Pancreas (tissue), 10 donors: ENCODE measurements at regions not wholly inside any gene's neighbourhood (a gene's known extent, or its start where the extent isn't known, plus 50 kb on each side); places are given as distances from the start of the nearest gene placed in this dataset.

ENCODE experiments used
- ATAC-seq, 4 donors: fragments of 200-7000 bp; cut with Tn5 transposase; one replicate each; pipeline versions ENCODE4 v1.8.0 to v1.9.1; 2020; ENCODE audit warnings: mild to moderate bottlenecking in 4 of 4, moderate library complexity in 4 of 4
- DNase-seq, 6 donors: peaks; one replicate each; pipeline ENCODE4 v3.0.0-alpha.2; 2020
- FAIRE-seq: peaks from 2 replicates; lab custom pipeline; 2012; peaks lifted over from hg19 to GRCh38; lab: Jason Lieb, UNC
- H3K27ac ChIP-seq, 4 donors: fragments of 200-600 bp; sonication (generic); 1 replicate in 3 of 4; 2 replicates in 1 of 4; pipeline versions ENCODE4 v1.5.0 to v1.8.0; 2020
- H3K27me3 ChIP-seq, 4 donors: fragments of 200-600 bp; one replicate each; pipeline ENCODE4 v1.8.0; 2021
- H3K36me3 ChIP-seq, 3 donors: fragments of 200-600 bp; sonication (generic) in 1 of 3; one replicate each; pipeline versions ENCODE4 v1.5.0 to v1.8.0; 2020 to 2021
- H3K4me1 ChIP-seq, 3 donors: fragments of 200-600 bp; one replicate each; pipeline ENCODE4 v1.8.0; 2021
- H3K4me3 ChIP-seq, 4 donors: fragments of 200-600 bp; sonication (generic) in 2 of 4; one replicate each; pipeline versions ENCODE4 v1.5.0 to v1.8.0; 2020 to 2021
- H3K9me3 ChIP-seq, 4 donors: fragments of 200-600 bp; one replicate each; pipeline ENCODE4 v1.8.0; 2021
- WGBS, 2 donors: extraction: QIAGEN DNeasy Blood & Tissue Kit; methylation state at CpG; one replicate each; pipeline ENCODE4 v1.1.7; 2013; 5-methylcytosine and 5-hydroxymethylcytosine counted together
- intact Hi-C, 3 donors: fragments of 100-400 bp; cut with DNase I; formaldehyde crosslinking; loops; one replicate each; pipeline versions ENCODE4 v1.11.1 to v1.14.2; 2022
- TF ChIP-seq, protein P1 (sequence below), 4 donors: fragments of 200-600 bp; sonication (generic) in 3 of 4; IDR thresholded peaks; one replicate each; pipeline versions ENCODE4 v1.5.0 to v1.8.0; 2021; ENCODE audit warnings: antibody characterized with exemption in 4 of 4
- donor health status: healthy with polysubstance abuse.
- donor health status: DM: no; HTN: no; CAD: no; lungs with moderate emphysema.
- donor health status: DM: no; HTN: no; CAD: no.
- donor health status: control.
- donor health status: control.
- donor health status: Bipolar disorder and iron deficiency.
- donor health status: DM: yes; HTN: yes; CAD: no.
- donor health status: DM: no; HTN: no; CAD: no.
- donor health status: DM: no; HTN: no; CAD: no.
- donor health status: DM: yes; HTN: yes; CAD: no.

- H3K27me3 ChIP-seq: no peaks in the 10 kb centered on the region
- H3K36me3 ChIP-seq: no peaks in the 10 kb centered on the region
- intact Hi-C loops: no loop called here
- H3K4me1 ChIP-seq: no peaks in the 10 kb centered on the region
- TF ChIP-seq, protein P1, sequence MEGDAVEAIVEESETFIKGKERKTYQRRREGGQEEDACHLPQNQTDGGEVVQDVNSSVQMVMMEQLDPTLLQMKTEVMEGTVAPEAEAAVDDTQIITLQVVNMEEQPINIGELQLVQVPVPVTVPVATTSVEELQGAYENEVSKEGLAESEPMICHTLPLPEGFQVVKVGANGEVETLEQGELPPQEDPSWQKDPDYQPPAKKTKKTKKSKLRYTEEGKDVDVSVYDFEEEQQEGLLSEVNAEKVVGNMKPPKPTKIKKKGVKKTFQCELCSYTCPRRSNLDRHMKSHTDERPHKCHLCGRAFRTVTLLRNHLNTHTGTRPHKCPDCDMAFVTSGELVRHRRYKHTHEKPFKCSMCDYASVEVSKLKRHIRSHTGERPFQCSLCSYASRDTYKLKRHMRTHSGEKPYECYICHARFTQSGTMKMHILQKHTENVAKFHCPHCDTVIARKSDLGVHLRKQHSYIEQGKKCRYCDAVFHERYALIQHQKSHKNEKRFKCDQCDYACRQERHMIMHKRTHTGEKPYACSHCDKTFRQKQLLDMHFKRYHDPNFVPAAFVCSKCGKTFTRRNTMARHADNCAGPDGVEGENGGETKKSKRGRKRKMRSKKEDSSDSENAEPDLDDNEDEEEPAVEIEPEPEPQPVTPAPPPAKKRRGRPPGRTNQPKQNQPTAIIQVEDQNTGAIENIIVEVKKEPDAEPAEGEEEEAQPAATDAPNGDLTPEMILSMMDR (IDR thresholded peaks at IDR 0.05): no peak
- no peaks in the 10 kb centered on the region for H3K9me3 ChIP-seq
- no peak overlapping the region for H3K27ac ChIP-seq
- ATAC-seq (no peak), DNase-seq (no peak), FAIRE-seq (no peak)
- WGBS, 2 donors: 93 to 94% methylated on average over 2 of the region's 2 CpGs
- H3K4me3 ChIP-seq: no peak overlapping the region
Measured at GRCh38 chr3:64805248-64805647, 117.4 kb upstream of the ADAMTS9 start.

DNA sequence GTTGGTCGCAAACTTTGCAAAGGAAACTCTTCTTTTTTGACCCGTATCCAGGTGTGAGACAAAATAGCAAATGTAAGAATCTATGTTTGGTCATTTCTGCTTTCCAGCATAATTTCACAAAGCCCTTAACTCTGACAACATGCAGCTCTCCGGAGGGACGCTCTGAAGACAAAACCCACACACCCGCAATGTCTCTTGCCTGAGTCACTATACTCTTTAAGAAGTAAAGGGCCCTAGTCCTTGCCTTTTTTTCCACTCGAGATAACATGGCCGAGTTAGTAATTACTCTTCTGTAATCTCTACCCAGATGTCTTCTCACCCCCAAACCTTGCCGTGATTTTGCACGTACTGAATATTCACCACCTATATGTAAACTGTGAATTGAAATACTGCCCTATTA, 115.7 kb upstream of the ADAMTS9 start:
- FAIRE-seq (no peak), ATAC-seq (no peak), DNase-seq (no peak)
- no peaks in the 10 kb centered on the region for H3K36me3 ChIP-seq
- 80 to 86% methylated on average over 9 of the region's 9 CpGs for WGBS, 2 donors
- intact Hi-C loops: no loop called here
- H3K4me3 ChIP-seq: no peak overlapping the region
- TF ChIP-seq, protein P1 (IDR thresholded peaks at IDR 0.05): no peak
- H3K4me1 ChIP-seq: no peaks in the 10 kb centered on the region
- H3K27ac ChIP-seq: no peak overlapping the region
- H3K9me3 ChIP-seq: no peaks in the 10 kb centered on the region
- no peaks in the 10 kb centered on the region for H3K27me3 ChIP-seq

GRCh38 chr3:64802460-64802859, 114.7 kb upstream of the ADAMTS9 start:
- 82 to 88% methylated on average over 4 of the region's 4 CpGs for WGBS, 2 donors
- intact Hi-C loops: no loop called here
- H3K27ac ChIP-seq: no peak overlapping the region
- ATAC-seq (no peak), FAIRE-seq (no peak), DNase-seq (no peak)
- no peaks in the 10 kb centered on the region for H3K4me1 ChIP-seq
- H3K27me3 ChIP-seq: no peaks in the 10 kb centered on the region
- TF ChIP-seq, protein P1 (IDR thresholded peaks at IDR 0.05): no peak
- no peaks in the 10 kb centered on the region for H3K9me3 ChIP-seq
- no peak overlapping the region for H3K4me3 ChIP-seq
- no peaks in the 10 kb centered on the region for H3K36me3 ChIP-seq

DNA sequence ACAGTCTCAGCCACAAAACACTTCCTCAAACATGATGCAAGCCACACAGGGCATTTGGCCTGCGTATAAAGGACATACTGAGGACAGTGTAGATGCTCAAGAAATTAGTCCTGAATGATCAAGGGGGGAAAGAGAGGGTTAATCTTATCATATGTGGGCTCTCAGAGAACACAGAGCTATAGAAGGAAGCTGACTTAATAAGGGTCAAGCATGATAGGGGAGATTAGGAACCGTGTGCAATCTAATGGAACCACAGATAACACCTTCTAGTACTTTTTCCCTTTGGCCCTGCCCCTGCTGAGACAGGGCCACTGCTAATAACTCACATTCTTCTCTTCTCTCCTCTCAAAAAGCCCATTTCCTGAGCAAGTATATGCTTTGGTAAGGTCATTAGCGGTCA, 114.1 kb upstream of the ADAMTS9 start:
- intact Hi-C loops: no loop called here
- no peaks in the 10 kb centered on the region for H3K27me3 ChIP-seq
- no peak for ATAC-seq
- TF ChIP-seq, protein P1 (IDR thresholded peaks at IDR 0.05): no peak
- no peak overlapping the region for H3K27ac ChIP-seq
- FAIRE-seq: no peak
- WGBS, 2 donors: 74 to 81% methylated on average over 3 of the region's 3 CpGs
- H3K9me3 ChIP-seq: no peaks in the 10 kb centered on the region
- H3K36me3 ChIP-seq: no peaks in the 10 kb centered on the region
- H3K4me3 ChIP-seq: no peak overlapping the region
- no peak for DNase-seq
- H3K4me1 ChIP-seq: no peaks in the 10 kb centered on the region

GRCh38 chr3:64799606-64800005, 111.8 kb upstream of the ADAMTS9 start:
- H3K4me1 ChIP-seq: no peaks in the 10 kb centered on the region
- no peak overlapping the region for H3K27ac ChIP-seq
- no peak for DNase-seq
- ATAC-seq: no peak
- H3K4me3 ChIP-seq: no peak overlapping the region
- no peaks in the 10 kb centered on the region for H3K27me3 ChIP-seq
- TF ChIP-seq, protein P1 (IDR thresholded peaks at IDR 0.05): no peak
- no peaks in the 10 kb centered on the region for H3K36me3 ChIP-seq
- FAIRE-seq: no peak
- WGBS, 2 donors: 58 to 65% methylated on average over 8 of the region's 8 CpGs
- intact Hi-C loops: no loop called here
- H3K9me3 ChIP-seq: no peaks in the 10 kb centered on the region
